GM04503 (cell line): ENCODE measurements at regions not wholly inside any gene's neighbourhood (a gene's known extent, or its start where the extent isn't known, plus 50 kb on each side); places are given as distances from the start of the nearest gene placed in this dataset.
"Not testable (repeated sequence)": the region's sequence is repeated elsewhere in the genome, so short reads cannot be mapped to it uniquely, and the experiment has no call there.

Source experiments
- DNase-seq: peaks from one replicate; pipeline ENCODE4 v3.0.0-alpha.2; 2012; ENCODE audit warnings: low read depth

- DNase-seq, result no peak
Measured at GRCh38 chrX:63285375-63285774, 65.8 kb downstream of the SPIN4 start.

- no peak for DNase-seq
Measured at GRCh38 chrX:63284659-63285058, 66.5 kb downstream of the SPIN4 start.

GRCh38 chrX:63283348-63283747, 67.8 kb downstream of the SPIN4 start:
- DNase-seq, result no peak

GRCh38 chrX:63282828-63283227, 68.3 kb downstream of the SPIN4 start:
- DNase-seq, result no peak

- no peak for DNase-seq
Measured at GRCh38 chrX:63282077-63282476, 69.1 kb downstream of the SPIN4 start.

- no peak for DNase-seq
Measured at GRCh38 chrX:63281465-63281864, 69.7 kb downstream of the SPIN4 start.

- not testable (repeated sequence) for DNase-seq
Measured at GRCh38 chrX:63277394-63277793, 73.7 kb downstream of the SPIN4 start.

- DNase-seq, result no peak
Measured at GRCh38 chrX:63275127-63275526, 76.0 kb downstream of the SPIN4 start.

GRCh38 chrX:63270873-63271272, 80.3 kb downstream of the SPIN4 start:
- DNase-seq, result no peak

GRCh38 chrX:63258144-63258543, 93.0 kb downstream of the SPIN4 start:
- DNase-seq, result peak; percentile 16

GRCh38 chrX:63250253-63250868, 100.8 kb downstream of the SPIN4 start:
- DNase-seq, result peak; percentile 42

- not testable (repeated sequence) for DNase-seq
Measured at GRCh38 chrX:63242689-63243088, 108.4 kb downstream of the SPIN4 start.

GRCh38 chrX:63235963-63236362, 115.2 kb downstream of the SPIN4 start:
- not testable (repeated sequence) for DNase-seq

GRCh38 chrX:63233013-63233412, 118.1 kb downstream of the SPIN4 start:
- not testable (repeated sequence) for DNase-seq

- DNase-seq, result not testable (repeated sequence)
Measured at GRCh38 chrX:63218202-63218601, 132.9 kb downstream of the SPIN4 start.

- DNase-seq, result not testable (repeated sequence)
Measured at GRCh38 chrX:63217549-63217948, 133.6 kb downstream of the SPIN4 start.

- DNase-seq, result not testable (repeated sequence)
Measured at GRCh38 chrX:63209645-63210044, 141.5 kb downstream of the SPIN4 start.

- DNase-seq, result not testable (repeated sequence)
Measured at GRCh38 chrX:63209128-63209527, 142.0 kb downstream of the SPIN4 start.

GRCh38 chrX:63204266-63205074, 146.7 kb downstream of the SPIN4 start:
- DNase-seq, result not testable (repeated sequence)

- not testable (repeated sequence) for DNase-seq
Measured at GRCh38 chrX:63201987-63202386, 149.1 kb downstream of the SPIN4 start.

- not testable (repeated sequence) for DNase-seq
Measured at GRCh38 chrX:63198693-63199092, 152.4 kb downstream of the SPIN4 start.

GRCh38 chrX:63192366-63193041, 158.6 kb downstream of the SPIN4 start:
- DNase-seq, result not testable (repeated sequence)

- DNase-seq, result no peak
Measured at GRCh38 chrX:63186137-63186536, 165.0 kb downstream of the SPIN4 start.
